WTC11 (cell line): ENCODE measurements at regions not wholly inside any gene's neighbourhood (a gene's known extent, or its start where the extent isn't known, plus 50 kb on each side); places are given as distances from the start of the nearest gene placed in this dataset.

Experiments used
- FOXJ3 ChIP-seq: sonication (generic); formaldehyde crosslinking; IDR thresholded peaks from 2 replicates; pipeline ENCODE4 v1.9.0; 2021; ENCODE audit warnings: missing genetic modification reagents, mild to moderate bottlenecking, borderline replicate concordance
- NFYB ChIP-seq: sonication (generic); formaldehyde crosslinking; conservative IDR thresholded peaks from 2 replicates; pipeline ENCODE4 v1.8.0; 2022; ENCODE audit warnings: low read depth, missing genetic modification reagents
- TF ChIP-seq, protein P1 (sequence below): fragments of 200-600 bp; IDR thresholded peaks from 2 replicates; pipeline ENCODE4 v1.8.0; 2022; ENCODE audit warnings: antibody characterized with exemption
- TF ChIP-seq, protein P2 (sequence below): sonication (generic); formaldehyde crosslinking; IDR thresholded peaks from 2 replicates; pipeline ENCODE4 v1.8.0; 2022; ENCODE audit warnings: mild to moderate bottlenecking, missing genetic modification reagents

DNA sequence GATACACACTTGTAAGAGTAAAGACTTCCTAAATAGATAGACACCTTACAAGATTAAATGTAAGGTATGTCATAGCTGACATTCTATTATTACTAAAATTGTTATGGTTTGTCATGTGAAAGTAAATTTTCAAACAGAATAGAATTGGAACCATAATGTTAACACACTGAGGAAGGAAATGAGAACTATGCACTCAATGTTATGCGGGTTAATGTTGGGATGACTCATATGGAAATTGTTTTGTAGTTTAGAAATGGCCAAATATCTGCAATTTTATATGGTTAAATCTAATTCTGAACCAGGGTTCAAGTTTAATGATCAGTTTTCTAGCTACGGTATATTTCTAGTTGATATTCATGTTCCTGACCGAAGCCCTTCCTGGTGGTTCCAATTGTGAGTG lies 214.2 kb upstream of the ADO start:
- TF ChIP-seq, protein P1, sequence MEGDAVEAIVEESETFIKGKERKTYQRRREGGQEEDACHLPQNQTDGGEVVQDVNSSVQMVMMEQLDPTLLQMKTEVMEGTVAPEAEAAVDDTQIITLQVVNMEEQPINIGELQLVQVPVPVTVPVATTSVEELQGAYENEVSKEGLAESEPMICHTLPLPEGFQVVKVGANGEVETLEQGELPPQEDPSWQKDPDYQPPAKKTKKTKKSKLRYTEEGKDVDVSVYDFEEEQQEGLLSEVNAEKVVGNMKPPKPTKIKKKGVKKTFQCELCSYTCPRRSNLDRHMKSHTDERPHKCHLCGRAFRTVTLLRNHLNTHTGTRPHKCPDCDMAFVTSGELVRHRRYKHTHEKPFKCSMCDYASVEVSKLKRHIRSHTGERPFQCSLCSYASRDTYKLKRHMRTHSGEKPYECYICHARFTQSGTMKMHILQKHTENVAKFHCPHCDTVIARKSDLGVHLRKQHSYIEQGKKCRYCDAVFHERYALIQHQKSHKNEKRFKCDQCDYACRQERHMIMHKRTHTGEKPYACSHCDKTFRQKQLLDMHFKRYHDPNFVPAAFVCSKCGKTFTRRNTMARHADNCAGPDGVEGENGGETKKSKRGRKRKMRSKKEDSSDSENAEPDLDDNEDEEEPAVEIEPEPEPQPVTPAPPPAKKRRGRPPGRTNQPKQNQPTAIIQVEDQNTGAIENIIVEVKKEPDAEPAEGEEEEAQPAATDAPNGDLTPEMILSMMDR = no peak
- no peak for TF ChIP-seq FOXJ3 (CRISPR knock-in tag)
- TF ChIP-seq, protein P2, sequence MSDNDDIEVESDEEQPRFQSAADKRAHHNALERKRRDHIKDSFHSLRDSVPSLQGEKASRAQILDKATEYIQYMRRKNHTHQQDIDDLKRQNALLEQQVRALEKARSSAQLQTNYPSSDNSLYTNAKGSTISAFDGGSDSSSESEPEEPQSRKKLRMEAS (CRISPR knock-in tag) = no peak
- TF ChIP-seq NFYB (CRISPR knock-in tag) = no peak
